GM12878 (cell line): ENCODE measurements at regions not wholly inside any gene's neighbourhood (a gene's known extent, or its start where the extent isn't known, plus 50 kb on each side); places are given as distances from the start of the nearest gene placed in this dataset.

Experiments
- ATAC-seq: fragments of 200-7000 bp; cut with Tn5 transposase; 3 replicates; pipeline ENCODE4 v1.9.1; 2020; ENCODE audit warnings: mild to moderate bottlenecking, moderate library complexity
- BruUV-seq: library from RNA; stranded (reverse); fragments of 400-500 nt; replicated peaks from 2 replicates; lab custom pipeline; 2021; lab: Mats Ljungman, UMichigan
- CTCF ChIA-PET: fragments of 300-600 bp; sonication (Branson Sonifier 250); formaldehyde crosslinking; extraction: SDS; loops from one replicate; lab custom pipeline; 2021; ENCODE audit warnings: inconsistent platforms; lab: Yijun Ruan, JAX
- POLR2A ChIA-PET: fragments of 350-600 bp; formaldehyde crosslinking; extraction: SDS; loops from one replicate; lab custom pipeline; 2021; ENCODE audit warnings: inconsistent platforms; lab: Charles Lee
- RAD21 ChIA-PET: fragments of 300-600 bp; sonication (Branson Sonifier 250); formaldehyde crosslinking; loops from one replicate; lab custom pipeline; 2023; ENCODE audit warnings: antibody characterized with exemption; ENCODE audit not compliant: unreplicated experiment; lab: Charles Lee
- SMC1A ChIA-PET: fragments of 300-600 bp; sonication (Branson Sonifier 250); formaldehyde crosslinking; loops from one replicate; lab custom pipeline; 2023; ENCODE audit not compliant: unreplicated experiment, uncharacterized antibody; lab: Charles Lee
- DNase-seq: peaks from one replicate; pipeline ENCODE4 v3.0.0-alpha.2; 2011; ENCODE audit warnings: low read depth, low spot score
- FAIRE-seq: peaks from 3 replicates; lab custom pipeline; 2011; peaks lifted over from hg19 to GRCh38; lab: Jason Lieb, UNC
- H2AFZ ChIP-seq: 2 replicates; pipeline ENCODE4 v1.6.0; 2011; ENCODE audit warnings: low read depth, low read length, control low read depth; ENCODE audit not compliant: control insufficient read depth
- H3K27ac ChIP-seq: 2 replicates; pipeline ENCODE4 v1.5.1; 2011; ENCODE audit warnings: control low read depth; ENCODE audit not compliant: control insufficient read depth, insufficient read depth
- H3K27me3 ChIP-seq, 2 experiments: replicated peaks in 1 of 2; 2 replicates each; pipeline versions ENCODE4 v1.6.0 to v1.6.1; 2011; ENCODE audit warnings: low read length in 1 of 2; ENCODE audit not compliant: control insufficient read depth in 2 of 2, insufficient read depth in 2 of 2
- H3K36me3 ChIP-seq, 2 experiments: 2 replicates each; pipeline ENCODE4 v1.5.1; 2011; ENCODE audit warnings: low read length in 1 of 2; ENCODE audit not compliant: control insufficient read depth in 2 of 2, insufficient read depth in 2 of 2
- H3K4me1 ChIP-seq: 2 replicates; pipeline ENCODE4 v1.6.1; 2011; ENCODE audit warnings: mild to moderate bottlenecking, low read length, moderate library complexity, mixed read lengths; ENCODE audit not compliant: control insufficient read depth, insufficient read depth
- H3K4me2 ChIP-seq: 2 replicates; pipeline ENCODE4 v1.6.0; 2011; ENCODE audit warnings: control low read depth; ENCODE audit not compliant: control insufficient read depth, insufficient read depth
- H3K4me3 ChIP-seq: fragments of 200-600 bp; sonication (generic); 2 replicates; pipeline ENCODE4 v1.5.1; 2016
- H3K79me2 ChIP-seq: 2 replicates; pipeline ENCODE4 v1.6.0; 2011; ENCODE audit warnings: low read length; ENCODE audit not compliant: control insufficient read depth, insufficient read depth
- H3K9ac ChIP-seq: 2 replicates; pipeline ENCODE4 v1.8.0; 2011; ENCODE audit warnings: low read length, control low read depth, mixed read lengths; ENCODE audit not compliant: control insufficient read depth, insufficient read depth
- H3K9me3 ChIP-seq: replicated peaks from 3 replicates; pipeline ENCODE4 v1.5.1; 2011; ENCODE audit warnings: mild to moderate bottlenecking, low read length; ENCODE audit not compliant: control insufficient read depth, insufficient read depth
- H4K20me1 ChIP-seq: 2 replicates; pipeline ENCODE4 v1.6.0; 2011; ENCODE audit not compliant: control insufficient read depth, insufficient read depth
- BCL11A ChIP-seq: IDR thresholded peaks from 2 replicates; pipeline ENCODE4 v1.6.1; 2011; ENCODE audit warnings: low read depth, low read length
- BHLHE40 ChIP-seq, 2 experiments: fragments of 450-650 bp in 1 of 2; IDR thresholded peaks; 2 replicates each; pipeline ENCODE4 v1.6.1; 2011 to 2017; ENCODE audit warnings: low read depth in 2 of 2, borderline replicate concordance in 1 of 2, improper control_type of control experiment in 1 of 2, low read length in 1 of 2, mild to moderate bottlenecking in 1 of 2
- CBX5 ChIP-seq: sonication (generic); IDR thresholded peaks from 2 replicates; pipeline ENCODE4 v1.6.1; 2016; ENCODE audit warnings: low read depth, moderate library complexity, mild to moderate bottlenecking, inconsistent platforms
- DPF2 ChIP-seq: fragments of 450-650 bp; IDR thresholded peaks from 2 replicates; pipeline ENCODE4 v1.6.1; 2017; ENCODE audit warnings: mild to moderate bottlenecking
- ESRRA ChIP-seq: IDR thresholded peaks from 2 replicates; pipeline ENCODE4 v1.6.1; 2012; ENCODE audit warnings: mild to moderate bottlenecking, low read length, improper control_type of control experiment
- HDAC6 ChIP-seq: fragments of 200-600 bp; sonication (generic); IDR thresholded peaks from one replicate; pipeline ENCODE4 v1.8.0; 2017; ENCODE audit warnings: antibody characterized with exemption; ENCODE audit not compliant: unreplicated experiment
- IRF5 ChIP-seq: fragments of 450-650 bp; IDR thresholded peaks from 2 replicates; pipeline ENCODE4 v1.6.1; 2017; ENCODE audit warnings: borderline replicate concordance
- MYB ChIP-seq: fragments of 150-350 bp; IDR thresholded peaks from 2 replicates; pipeline ENCODE4 v1.6.1; 2014; ENCODE audit warnings: mild to moderate bottlenecking, low read depth, low read length, borderline replicate concordance
- NFIC ChIP-seq: IDR thresholded peaks from 2 replicates; pipeline ENCODE4 v1.6.1; 2012; ENCODE audit warnings: low read depth, mild to moderate bottlenecking, inconsistent platforms, low read length, moderate library complexity
- PAX5 ChIP-seq: IDR thresholded peaks from 2 replicates; pipeline ENCODE4 v1.6.1; 2011; ENCODE audit warnings: low read depth, low read length, borderline replicate concordance
- PRDM15 ChIP-seq: fragments of 450-650 bp; formaldehyde crosslinking; IDR thresholded peaks from 2 replicates; pipeline ENCODE4 v1.4.0; 2020; ENCODE audit warnings: mild to moderate bottlenecking, moderate library complexity
- RAD21 ChIP-seq: IDR thresholded peaks from 2 replicates; pipeline ENCODE4 v1.6.1; 2011; ENCODE audit warnings: mild to moderate bottlenecking, low read depth, low read length, moderate library complexity; ENCODE audit not compliant: insufficient read depth
- TAF1 ChIP-seq: IDR thresholded peaks from 2 replicates; pipeline ENCODE4 v1.6.1; 2011; ENCODE audit warnings: mild to moderate bottlenecking, low read depth, low read length, borderline replicate concordance
- TCF12 ChIP-seq: IDR thresholded peaks from 2 replicates; pipeline ENCODE4 v1.6.1; 2011; ENCODE audit warnings: low read depth, mild to moderate bottlenecking, low read length
- WRNIP1 ChIP-seq: IDR thresholded peaks from 2 replicates; pipeline ENCODE4 v1.6.1; 2011; ENCODE audit warnings: low read depth, low read length, improper control_type of control experiment, borderline replicate concordance
- ZNF217 ChIP-seq: fragments of 450-650 bp; IDR thresholded peaks from 2 replicates; pipeline ENCODE4 v1.6.1; 2017; ENCODE audit warnings: antibody characterized with exemption, mild to moderate bottlenecking
- WGBS: methylation state at CpG from one replicate; pipeline ENCODE4 v1.1.6; 2016; ENCODE audit warnings: low lambda C conversion rate; ENCODE audit not compliant: insufficient replicate concordance, insufficient coverage; ENCODE audit errors: missing lambda C conversion rate; 5-methylcytosine and 5-hydroxymethylcytosine counted together
- in situ Hi-C: fragments of 300-500 bp; cut with MboI; formaldehyde crosslinking; loops from 9 replicates; pipeline ENCODE4 v1.14.3; 2018; ENCODE audit warnings: mixed read lengths
- intact Hi-C: fragments of 100-400 bp; cut with micrococcal nuclease; formaldehyde crosslinking; loops from one replicate; pipeline ENCODE4 v1.14.2; 2022; ENCODE audit not compliant: unreplicated experiment
- TF ChIP-seq, protein P1 (sequence below): fragments of 450-650 bp; IDR thresholded peaks from 2 replicates; pipeline ENCODE4 v1.6.1; 2014; ENCODE audit warnings: mild to moderate bottlenecking

GRCh38 chr17:69722518-69722917 is 308.0 kb downstream of the MAP2K6 start (continued):
- TF ChIP-seq PRDM15, result no peak
- TF ChIP-seq, protein P1, sequence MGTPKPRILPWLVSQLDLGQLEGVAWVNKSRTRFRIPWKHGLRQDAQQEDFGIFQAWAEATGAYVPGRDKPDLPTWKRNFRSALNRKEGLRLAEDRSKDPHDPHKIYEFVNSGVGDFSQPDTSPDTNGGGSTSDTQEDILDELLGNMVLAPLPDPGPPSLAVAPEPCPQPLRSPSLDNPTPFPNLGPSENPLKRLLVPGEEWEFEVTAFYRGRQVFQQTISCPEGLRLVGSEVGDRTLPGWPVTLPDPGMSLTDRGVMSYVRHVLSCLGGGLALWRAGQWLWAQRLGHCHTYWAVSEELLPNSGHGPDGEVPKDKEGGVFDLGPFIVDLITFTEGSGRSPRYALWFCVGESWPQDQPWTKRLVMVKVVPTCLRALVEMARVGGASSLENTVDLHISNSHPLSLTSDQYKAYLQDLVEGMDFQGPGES, result no peak

DNA sequence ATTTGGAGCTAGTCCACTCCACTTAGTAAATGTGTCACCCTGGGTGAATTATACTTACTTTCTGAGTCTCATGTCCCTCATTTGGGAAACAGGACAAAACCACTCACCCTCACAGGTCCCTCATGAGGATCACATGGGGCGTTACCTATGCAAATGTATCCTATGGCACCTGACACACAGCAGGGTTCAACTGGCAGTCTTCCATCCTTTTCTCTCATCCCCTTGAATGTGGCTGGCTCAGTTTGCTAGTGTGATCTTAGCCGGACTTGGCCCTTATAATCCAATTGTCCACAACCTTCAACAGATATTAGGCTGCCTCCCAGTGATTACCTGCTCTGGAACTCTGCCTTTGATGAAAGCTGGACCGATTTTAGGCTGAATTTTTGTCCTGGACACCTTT is 308.8 kb downstream of the MAP2K6 start:
- H3K9me3 ChIP-seq, result no peaks in the 10 kb centered on the region
- DNase-seq, result no peak
- no peak overlapping the region for H3K4me3 ChIP-seq
- H3K9ac ChIP-seq, result no peak overlapping the region
- H3K27ac ChIP-seq, result no peak overlapping the region
- ChIA-PET RAD21 (no interaction called here), POLR2A (no interaction called here), CTCF (interaction anchor here (0.7 kb wide), 1 partner anchor 829 kb away, joined by 5 read pairs; no protein-coding TSS in a partner anchor), SMC1A (no interaction called here)
- 3% methylated on average over 3 of the region's 3 CpGs for WGBS
- intact Hi-C loops, result no loop called here
- H3K4me2 ChIP-seq, result no peak overlapping the region
- H2AFZ ChIP-seq, result no peak overlapping the region
- H3K27me3 ChIP-seq, result no peaks in the 10 kb centered on the region
- no peaks in the 10 kb centered on the region for H3K79me2 ChIP-seq
- in situ Hi-C loops, result no loop called here
- no peaks in the 10 kb centered on the region for H4K20me1 ChIP-seq
- TF ChIP-seq RAD21, result no peak
- TF ChIP-seq NFIC, result no peak
- no peak for TF ChIP-seq PAX5
- no peak for TF ChIP-seq MYB
- TF ChIP-seq BCL11A, result no peak
- no peak for TF ChIP-seq CBX5
- TF ChIP-seq WRNIP1, result no peak
- TF ChIP-seq TAF1, result no peak
- no peak for TF ChIP-seq TCF12
- TF ChIP-seq ZNF217, result no peak
- TF ChIP-seq IRF5, result no peak
- no peak for TF ChIP-seq ESRRA
- TF ChIP-seq HDAC6, result no peak
- no peak for TF ChIP-seq BHLHE40 (IDR thresholded peaks at IDR 0.05; ENCODE audit: borderline replicate concordance in 1 of 2, low read depth in 2 of 2, low read length in 1 of 2)
- TF ChIP-seq DPF2, result no peak
- H3K4me1 ChIP-seq, result no peaks in the 10 kb centered on the region
- no peak for FAIRE-seq
- no TSS peak for BruUV-seq
- no peaks in the 10 kb centered on the region for H3K36me3 ChIP-seq
- ATAC-seq, result no peak
